Islet precursor cell (in vitro differentiated cells): ENCODE measurements at regions not wholly inside any gene's neighbourhood (a gene's known extent, or its start where the extent isn't known, plus 50 kb on each side); places are given as distances from the start of the nearest gene placed in this dataset.
"Not testable (repeated sequence)": the region's sequence is repeated elsewhere in the genome, so short reads cannot be mapped to it uniquely, and the experiment has no call there.

Experiments used
- DNase-seq: peaks from one replicate; pipeline ENCODE4 v3.0.0-alpha.2; 2018

GRCh38 chr13:78540058-78540457 is 63.3 kb downstream of the POU4F1 start:
- no peak for DNase-seq

GRCh38 chr13:78526044-78526443 is 77.3 kb downstream of the POU4F1 start:
- not testable (repeated sequence) for DNase-seq

GRCh38 chr13:78524936-78525335 is 78.4 kb downstream of the POU4F1 start:
- DNase-seq: peak; percentile 54

- no peak for DNase-seq
Measured at GRCh38 chr13:78521091-78521490, 82.3 kb downstream of the POU4F1 start.

- no peak for DNase-seq
Measured at GRCh38 chr13:78520425-78520824, 82.9 kb downstream of the POU4F1 start.

- not testable (repeated sequence) for DNase-seq
Measured at GRCh38 chr13:78518482-78518881, 84.9 kb downstream of the POU4F1 start.

GRCh38 chr13:78499802-78500201 is 103.5 kb downstream of the POU4F1 start:
- DNase-seq: no peak

- no peak for DNase-seq
Measured at GRCh38 chr13:78497702-78498355, 105.5 kb downstream of the POU4F1 start.

GRCh38 chr13:78491978-78492377 is 111.4 kb downstream of the POU4F1 start:
- no peak for DNase-seq

- not testable (repeated sequence) for DNase-seq
Measured at GRCh38 chr13:78490225-78490624, 113.1 kb downstream of the POU4F1 start.

GRCh38 chr13:78487707-78488106 is 115.6 kb downstream of the POU4F1 start:
- no peak for DNase-seq

- no peak for DNase-seq
Measured at GRCh38 chr13:78485803-78486202, 117.5 kb downstream of the POU4F1 start.

- DNase-seq: no peak
Measured at GRCh38 chr13:78478183-78478582, 125.2 kb downstream of the POU4F1 start.

GRCh38 chr13:78476910-78477309 is 126.4 kb downstream of the POU4F1 start:
- DNase-seq: no peak

- DNase-seq: no peak
Measured at GRCh38 chr13:78468621-78469020, 134.7 kb downstream of the POU4F1 start.

- DNase-seq: no peak
Measured at GRCh38 chr13:78465250-78465649, 138.1 kb downstream of the POU4F1 start.

GRCh38 chr13:78460176-78460575 is 143.2 kb downstream of the POU4F1 start:
- no peak for DNase-seq

GRCh38 chr13:78443839-78444238 is 159.5 kb downstream of the POU4F1 start:
- no peak for DNase-seq

GRCh38 chr13:78437781-78438180 is 165.6 kb downstream of the POU4F1 start:
- DNase-seq: no peak

- no peak for DNase-seq
Measured at GRCh38 chr13:78436311-78436710, 167.0 kb downstream of the POU4F1 start.

- DNase-seq: no peak
Measured at GRCh38 chr13:78431328-78431727, 172.0 kb downstream of the POU4F1 start.

GRCh38 chr13:78430811-78431210 is 172.5 kb downstream of the POU4F1 start:
- no peak for DNase-seq

- no peak for DNase-seq
Measured at GRCh38 chr13:78430166-78430791, 173.1 kb downstream of the POU4F1 start.

GRCh38 chr13:78428646-78429045 is 174.7 kb downstream of the POU4F1 start:
- DNase-seq: no peak

- DNase-seq: no peak
Measured at GRCh38 chr13:78426183-78426582, 177.2 kb downstream of the POU4F1 start.
